Left ventricle myocardium superior (tissue), 1 donor: ENCODE measurements at regions not wholly inside any gene's neighbourhood (a gene's known extent, or its start where the extent isn't known, plus 50 kb on each side); places are given as distances from the start of the nearest gene placed in this dataset.
"Not testable (repeated sequence)": the region's sequence is repeated elsewhere in the genome, so short reads cannot be mapped to it uniquely, and the experiment has no call there.

Experiments
- ATAC-seq: fragments of 200-7000 bp; cut with Tn5 transposase; one replicate; pipeline ENCODE4 v1.9.1; 2020; ENCODE audit warnings: mild to moderate bottlenecking, moderate library complexity
- DNase-seq: peaks from one replicate; pipeline ENCODE4 v3.0.0-alpha.2; 2020
- intact Hi-C: fragments of 100-400 bp; cut with micrococcal nuclease; formaldehyde crosslinking; loops from one replicate; pipeline ENCODE4 v1.11.0; 2022
- donor health status: DM: no; HTN: yes; CAD: no; lungs with severe emphysema.

DNA sequence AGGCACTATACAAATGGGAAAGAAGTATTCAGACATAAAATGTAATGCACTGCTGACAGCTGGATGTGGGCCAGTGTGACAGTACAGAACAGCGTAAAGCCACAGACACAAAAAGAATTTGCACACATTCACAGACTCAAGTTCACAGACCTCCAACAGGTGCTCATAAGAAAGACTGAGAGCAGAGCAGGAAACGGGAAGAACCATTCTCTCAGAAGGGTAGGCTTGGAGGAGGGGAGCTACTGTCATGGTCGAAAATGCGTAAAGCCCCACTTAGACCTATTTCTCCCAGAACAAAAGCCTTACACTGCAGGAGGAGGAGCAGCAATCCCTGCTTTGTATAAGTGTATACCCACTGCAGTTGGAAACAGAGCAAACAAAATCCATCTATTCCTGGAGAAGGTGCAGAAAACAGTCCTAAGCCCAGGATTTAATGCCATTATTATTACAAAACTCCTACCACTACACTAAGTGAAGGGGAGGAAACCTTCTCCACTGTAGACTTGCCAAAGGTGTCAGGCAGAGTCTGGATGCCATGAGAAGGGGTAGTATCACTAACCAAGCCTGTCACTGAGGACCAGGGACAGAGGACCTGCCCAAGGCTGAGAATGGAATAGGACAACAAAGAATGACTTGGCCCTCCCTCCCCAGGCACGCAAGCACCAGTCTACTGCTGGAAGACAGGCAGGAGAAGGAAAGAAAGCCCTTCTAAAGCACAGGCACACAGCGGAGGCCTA, 103.0 kb upstream of the FAM25C start:
- DNase-seq, intact Hi-C loops, ATAC-seq: not testable (repeated sequence)

DNA sequence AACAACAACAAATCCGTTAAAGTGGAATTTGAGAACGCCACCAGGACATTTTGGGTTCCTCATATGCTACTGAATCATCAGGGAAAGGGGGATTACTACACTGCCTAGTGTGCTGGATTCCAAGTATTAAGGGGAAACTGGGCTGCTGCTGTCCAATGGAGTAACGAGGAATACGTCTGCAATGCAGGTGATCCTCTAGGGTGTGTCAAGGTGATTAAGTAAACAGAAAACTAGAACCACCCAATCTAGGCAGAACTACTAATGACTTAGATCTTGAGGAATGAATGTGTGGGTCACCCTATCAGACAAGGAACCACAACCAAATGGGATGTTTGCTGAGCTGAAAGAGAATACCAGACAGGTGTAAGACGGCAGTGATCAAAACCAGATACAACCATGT, 99.3 kb upstream of the FAM25C start:
- intact Hi-C loops, ATAC-seq, DNase-seq: not testable (repeated sequence)

- ATAC-seq, DNase-seq, intact Hi-C loops: not testable (repeated sequence)
These were observed 91.1 kb upstream of the FAM25C start for GRCh38 chr10:48090706-48091105.

- DNase-seq, ATAC-seq, intact Hi-C loops: not testable (repeated sequence)
These were observed 88.5 kb upstream of the FAM25C start for GRCh38 chr10:48088087-48088486.

DNA sequence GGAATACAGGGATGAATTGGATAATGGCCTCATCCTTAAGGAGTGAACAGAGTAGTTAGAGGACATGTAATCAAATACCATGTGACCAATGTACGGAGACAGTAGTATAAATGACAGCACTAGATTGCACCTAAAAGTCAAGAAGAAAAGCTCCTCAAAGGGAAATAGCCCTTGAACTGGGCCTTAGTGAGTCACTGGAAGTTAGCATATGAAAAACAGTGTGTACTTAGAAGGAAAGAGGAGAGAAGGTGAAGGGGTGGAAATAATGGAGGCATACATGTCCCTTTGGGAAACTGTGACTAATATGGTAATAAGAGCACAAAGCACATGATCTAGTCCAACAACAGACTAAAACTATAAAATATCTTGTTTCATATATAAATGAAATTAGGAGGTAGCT, 84.9 kb upstream of the FAM25C start:
- ATAC-seq, intact Hi-C loops, DNase-seq: not testable (repeated sequence)

- intact Hi-C loops, ATAC-seq, DNase-seq: not testable (repeated sequence)
These were observed 71.6 kb upstream of the FAM25C start for GRCh38 chr10:48071228-48071627.

DNA sequence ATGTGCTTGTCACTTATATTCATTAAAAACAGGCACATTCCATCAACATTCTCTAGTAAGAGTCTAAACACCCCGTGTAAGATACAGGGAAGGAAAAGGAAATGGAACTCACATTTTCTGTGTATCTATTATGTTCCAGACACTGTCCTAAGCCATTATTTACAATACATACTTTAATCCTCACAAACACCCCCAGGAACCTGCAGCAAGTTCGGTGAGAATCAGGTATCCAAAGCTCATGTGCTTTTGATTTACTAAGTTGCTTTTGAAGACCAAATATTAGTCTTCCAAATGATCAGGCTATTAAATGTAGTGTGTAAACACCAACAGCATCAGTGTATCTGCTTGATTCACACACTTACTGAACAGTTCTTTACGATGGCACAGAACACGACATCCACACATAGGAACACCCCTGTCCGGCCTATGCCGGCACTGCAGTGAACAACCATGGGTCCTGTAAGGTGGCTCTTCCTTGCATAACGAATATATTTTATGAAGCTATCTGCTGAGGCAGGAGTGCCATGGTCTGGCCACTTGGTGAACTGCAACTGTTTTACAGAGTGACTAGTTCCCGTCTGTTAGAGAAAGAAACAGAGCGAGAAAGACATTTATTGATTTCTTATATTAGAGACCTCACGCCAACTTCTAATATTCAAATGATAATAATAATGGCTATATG, 64.5 kb upstream of the FAM25C start:
- peak; percentile 96 for ATAC-seq
- DNase-seq, intact Hi-C loops: not testable (repeated sequence)

DNA sequence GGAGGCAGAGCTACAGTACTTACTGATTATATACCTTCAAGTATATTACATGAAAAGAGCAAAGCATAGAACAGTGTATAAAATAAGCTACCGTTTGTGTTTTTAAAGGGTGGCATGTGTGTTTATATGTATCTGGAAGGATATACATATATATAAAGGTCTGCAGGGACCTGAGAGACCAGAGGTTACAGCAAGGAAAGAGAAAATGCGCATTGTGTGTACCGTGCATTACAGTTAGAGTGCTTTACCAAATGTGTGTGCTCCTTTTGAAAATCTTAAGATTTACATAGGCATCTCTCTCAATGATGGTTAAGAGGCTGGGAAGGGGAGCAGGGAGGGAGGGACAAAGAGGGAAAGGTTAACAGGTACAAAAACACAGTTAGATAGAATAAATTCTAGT, 55.8 kb upstream of the FAM25C start:
- DNase-seq, intact Hi-C loops, ATAC-seq: not testable (repeated sequence)
